ENCODE measurements at regions not wholly inside any gene's neighbourhood (a gene's known extent, or its start where the extent isn't known, plus 50 kb on each side); places are given as distances from the start of the nearest gene placed in this dataset.
A peak's percentile ranks its signal among the peaks of the same experiment; 100 is the strongest.
"Not testable (repeated sequence)": the region's sequence is repeated elsewhere in the genome, so short reads cannot be mapped to it uniquely, and the experiment has no call there.

DNA sequence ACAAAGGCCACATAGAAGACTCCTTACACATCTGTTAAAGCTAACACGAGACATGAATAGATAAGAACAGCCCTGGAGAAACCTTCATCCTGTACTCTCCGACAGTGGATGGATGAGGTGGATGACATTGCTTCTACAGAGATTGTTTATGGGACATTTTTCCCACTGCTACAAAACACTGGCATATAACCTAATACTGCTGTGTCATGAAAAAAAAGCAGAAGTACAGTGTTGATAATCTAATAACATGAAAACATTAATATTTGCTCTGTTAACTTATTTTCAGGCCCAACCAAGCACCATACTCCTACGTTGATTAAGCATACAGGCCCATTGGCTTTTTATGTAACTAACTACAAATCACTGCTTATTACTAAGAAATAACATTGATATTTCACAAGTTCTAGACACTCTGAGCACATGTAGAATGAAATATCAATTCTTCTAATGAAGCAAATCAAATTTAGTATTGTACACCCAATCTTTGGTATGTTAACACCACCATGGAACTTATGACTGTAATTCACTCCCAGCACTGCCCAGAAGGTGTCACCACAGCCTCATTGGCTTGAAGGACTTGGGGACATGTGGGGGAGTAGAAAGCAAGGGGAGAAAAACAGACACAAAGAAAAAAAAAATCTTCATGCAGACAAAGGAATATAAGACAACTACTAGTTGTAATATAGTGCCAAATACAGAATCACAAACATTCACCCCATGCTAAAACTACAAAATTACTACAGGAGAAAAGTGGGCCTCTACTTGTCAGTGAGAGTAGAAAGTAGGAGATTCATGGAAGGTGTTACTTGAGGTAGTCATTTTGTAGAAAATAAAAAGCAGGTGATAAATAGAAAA, 330.0 kb upstream of the PMFBP1 start:
- DNase-seq, result peak; percentile 48

DNA sequence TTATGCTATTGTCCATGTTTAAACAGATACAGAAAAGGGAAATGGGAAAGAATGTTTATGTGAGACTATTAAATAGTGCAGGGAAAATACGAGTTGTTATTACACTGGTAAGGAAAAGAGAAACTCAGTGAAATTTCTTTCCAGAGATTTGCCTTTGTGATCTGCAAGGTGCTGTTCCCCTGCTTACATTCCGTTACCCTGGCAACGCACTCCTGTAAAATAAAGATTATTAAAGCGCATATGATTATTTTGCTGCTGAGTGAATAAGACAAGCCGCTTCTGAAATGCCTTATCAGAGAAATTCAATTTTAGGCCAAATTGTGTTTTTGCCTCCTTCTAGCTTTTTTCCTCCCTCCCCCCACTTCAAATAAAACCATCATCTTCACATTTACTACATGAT, 328.6 kb upstream of the PMFBP1 start:
- no peak for DNase-seq

DNA sequence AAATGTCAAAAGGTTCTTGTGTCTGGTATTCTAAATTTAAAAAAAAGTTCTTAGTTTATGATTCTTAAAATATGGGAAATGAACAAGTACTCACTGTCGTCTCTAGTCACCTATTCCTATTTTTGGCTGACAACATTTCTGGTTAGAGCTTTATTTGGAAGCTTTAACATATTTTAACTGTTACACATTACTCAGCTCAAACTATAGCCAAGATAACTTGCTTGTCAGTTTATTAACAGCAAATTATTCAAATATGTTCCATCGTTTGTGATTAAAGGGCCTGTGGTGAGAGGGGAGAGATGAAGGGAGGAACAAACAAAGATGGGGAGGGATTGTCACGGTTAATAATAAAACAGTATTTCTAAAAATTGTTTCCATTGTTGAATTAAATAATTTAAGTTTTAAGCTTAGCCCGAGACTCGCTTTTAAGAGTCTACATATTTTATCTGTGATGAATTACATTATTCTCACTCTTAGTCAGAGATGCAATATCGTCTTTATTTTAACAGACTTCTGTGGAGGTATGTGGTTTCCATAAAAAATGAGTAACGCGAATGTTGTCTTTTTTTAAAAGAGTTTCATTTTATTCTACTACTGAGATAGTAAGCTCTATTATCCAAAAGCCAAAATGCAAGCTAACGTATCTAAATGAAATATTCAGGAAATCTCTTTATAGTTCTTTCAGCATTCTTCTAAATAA, 321.9 kb upstream of the PMFBP1 start:
- DNase-seq, result no peak

DNA sequence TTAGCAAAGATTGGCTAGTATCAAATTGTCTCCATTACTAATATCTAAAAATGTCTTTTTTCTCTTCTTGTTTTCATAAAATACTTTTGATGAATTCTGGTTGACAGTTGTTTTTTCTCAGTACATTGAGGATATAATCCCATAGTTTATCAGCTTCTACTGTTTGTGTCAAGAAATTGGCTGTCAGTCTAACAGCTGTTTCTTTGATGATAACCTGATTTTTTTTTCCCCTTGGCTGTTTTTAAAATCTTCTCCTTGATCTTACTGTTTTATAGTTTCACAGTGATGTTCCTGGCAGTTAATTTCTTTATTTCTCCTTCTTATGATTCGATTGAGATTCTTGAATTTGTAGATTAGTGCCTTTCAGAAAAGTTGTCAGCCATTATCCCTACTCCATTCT, 315.3 kb upstream of the PMFBP1 start:
- no peak for DNase-seq

DNA sequence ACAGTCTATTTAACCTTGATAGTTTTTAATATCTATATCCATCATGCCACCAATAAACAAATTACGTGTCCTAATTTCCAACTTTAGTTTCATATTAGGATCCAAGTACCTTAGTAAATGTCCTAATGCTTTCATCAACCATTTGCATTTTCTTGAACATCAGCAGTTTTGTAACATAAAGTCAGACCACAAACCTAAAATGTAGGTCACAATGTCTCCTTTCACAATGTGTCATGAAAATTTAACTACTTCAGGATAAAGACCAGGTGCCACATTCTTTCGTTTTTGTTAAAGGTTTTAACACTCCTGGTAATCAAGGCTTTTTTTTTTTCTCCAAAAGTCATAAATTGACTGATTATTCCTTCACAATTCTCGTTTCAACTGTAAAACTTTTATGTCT, 310.7 kb upstream of the PMFBP1 start:
- no peak for DNase-seq

DNA sequence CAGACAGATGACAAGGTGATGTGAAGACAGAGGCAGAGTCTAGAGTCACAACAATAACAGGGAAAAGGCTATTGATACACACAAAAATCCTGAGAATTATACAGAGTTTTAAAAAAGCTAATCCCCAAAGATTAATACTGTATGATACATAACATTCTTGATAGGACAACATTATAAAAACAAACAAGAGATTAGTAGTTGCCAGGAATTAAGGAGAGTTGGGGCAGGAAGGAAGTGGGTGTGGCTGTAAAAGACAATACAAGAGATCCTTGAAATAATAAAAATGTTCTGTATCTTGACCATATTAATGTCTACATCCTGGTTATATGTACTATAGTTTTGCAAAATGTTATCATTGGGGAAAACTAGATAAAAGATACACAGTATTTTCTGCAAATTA, 309.5 kb upstream of the PMFBP1 start:
- no peak for DNase-seq

DNA sequence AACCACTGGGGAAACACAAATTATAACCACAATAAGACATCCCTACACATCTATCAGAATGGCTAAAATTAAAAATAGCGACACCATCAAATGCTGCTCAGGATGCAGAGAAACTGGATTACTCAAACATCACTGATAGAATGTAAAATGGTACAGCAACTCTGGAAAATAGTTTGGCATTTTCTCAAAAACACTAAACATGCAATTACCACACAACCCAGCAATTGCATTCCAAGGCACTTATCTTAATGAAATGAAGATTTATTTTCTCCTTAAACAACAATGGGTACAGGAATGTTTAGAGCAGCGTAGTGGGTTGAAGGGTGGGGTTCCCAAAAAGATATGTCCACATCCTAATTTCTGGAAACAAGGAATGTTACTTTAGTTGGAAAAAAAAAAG, 309.0 kb upstream of the PMFBP1 start:
- no peak for DNase-seq

DNA sequence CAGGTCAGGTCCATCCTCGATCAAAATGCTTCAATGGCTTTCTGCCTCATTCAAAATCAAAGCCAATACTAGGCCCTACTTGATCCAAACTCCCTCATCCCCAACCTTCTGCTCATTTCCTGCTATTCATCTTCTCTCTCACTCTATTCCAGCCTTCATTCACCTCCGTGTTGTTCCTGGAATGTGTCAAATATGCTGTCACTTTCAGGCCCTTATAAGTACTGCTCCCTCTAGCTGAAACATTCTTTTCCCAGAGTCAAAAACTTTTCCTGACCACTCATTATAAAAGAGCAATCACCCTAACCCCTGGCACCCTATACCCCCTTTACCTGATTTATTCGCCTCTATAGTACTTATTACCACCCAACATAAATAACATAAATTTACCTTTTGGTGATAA, 303.7 kb upstream of the PMFBP1 start:
- DNase-seq, result no peak

DNA sequence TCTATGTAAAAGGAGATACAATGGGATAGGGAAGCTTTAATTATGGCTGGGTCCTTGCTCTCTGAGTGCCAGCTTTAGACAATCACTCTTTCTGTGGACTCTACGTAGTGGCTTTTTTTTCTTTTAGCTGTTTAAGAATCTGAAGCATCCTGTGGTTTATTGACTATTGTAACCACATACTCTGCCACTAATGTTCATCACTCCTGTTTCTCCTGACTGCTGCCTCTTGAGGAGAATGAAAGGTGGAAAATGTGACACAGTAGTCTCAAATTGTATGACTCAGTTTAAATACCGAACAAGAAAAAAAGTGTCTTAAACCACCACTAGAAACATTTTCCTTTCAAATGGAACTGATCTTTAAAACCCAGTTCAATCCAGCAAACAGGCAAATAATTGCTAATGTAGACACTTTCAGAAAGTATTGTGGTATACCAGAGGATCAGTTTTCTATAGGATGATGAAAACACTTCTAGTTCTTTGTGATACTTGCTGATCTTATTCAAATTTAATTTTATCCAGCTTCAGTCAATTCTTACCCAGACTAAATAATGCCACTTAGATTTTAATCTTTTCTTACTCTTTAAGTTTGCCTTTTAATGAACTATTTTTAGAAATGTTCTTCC, 302.7 kb upstream of the PMFBP1 start:
- DNase-seq, result no peak

DNA sequence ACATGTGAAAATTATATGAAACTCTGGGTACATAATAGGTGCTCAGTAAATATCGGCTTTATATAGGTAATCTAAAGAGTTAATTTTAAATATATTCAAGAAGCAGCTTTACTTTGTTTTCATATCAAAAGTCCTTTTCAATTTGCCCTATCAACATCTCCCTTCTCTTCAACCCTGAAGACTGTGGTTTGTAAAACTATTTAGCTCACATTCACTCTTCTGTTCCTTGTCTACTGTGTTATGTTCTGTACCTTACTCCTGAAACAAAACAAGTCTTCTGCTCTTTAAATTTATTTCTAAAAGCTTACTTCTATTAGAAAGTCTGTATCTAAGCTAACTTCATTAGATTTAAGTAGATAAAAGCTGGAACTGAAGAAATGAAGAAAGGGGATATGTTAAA, 301.7 kb upstream of the PMFBP1 start:
- DNase-seq, result no peak

DNA sequence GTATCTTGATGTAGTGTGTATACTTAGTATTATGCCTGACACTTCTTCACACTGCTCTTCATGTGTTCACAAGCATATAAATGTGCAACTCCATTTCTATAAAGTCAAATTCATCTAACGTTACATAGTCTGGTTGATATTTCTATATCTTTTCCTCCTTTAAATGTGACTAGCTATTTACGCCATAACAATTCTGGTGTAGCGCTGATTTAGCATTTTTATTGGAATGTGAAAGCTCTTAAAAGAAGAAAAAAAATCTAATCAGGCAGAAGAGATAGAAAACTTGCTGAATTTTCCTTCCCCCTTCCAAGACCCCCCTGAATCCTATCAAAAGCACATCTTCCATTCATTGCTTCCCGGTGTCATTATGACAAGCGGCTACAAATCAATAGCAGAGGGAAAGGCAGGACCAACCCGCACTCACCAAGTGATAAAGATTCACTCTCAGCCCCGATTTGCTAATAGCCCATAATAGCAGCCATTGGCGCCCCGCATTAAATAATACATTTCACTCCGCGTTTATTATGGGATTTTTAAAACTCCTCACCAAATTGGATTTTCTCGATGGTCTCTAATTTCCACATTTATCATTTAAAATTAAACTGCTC, 299.5 kb upstream of the PMFBP1 start:
- DNase-seq, result no peak

DNA sequence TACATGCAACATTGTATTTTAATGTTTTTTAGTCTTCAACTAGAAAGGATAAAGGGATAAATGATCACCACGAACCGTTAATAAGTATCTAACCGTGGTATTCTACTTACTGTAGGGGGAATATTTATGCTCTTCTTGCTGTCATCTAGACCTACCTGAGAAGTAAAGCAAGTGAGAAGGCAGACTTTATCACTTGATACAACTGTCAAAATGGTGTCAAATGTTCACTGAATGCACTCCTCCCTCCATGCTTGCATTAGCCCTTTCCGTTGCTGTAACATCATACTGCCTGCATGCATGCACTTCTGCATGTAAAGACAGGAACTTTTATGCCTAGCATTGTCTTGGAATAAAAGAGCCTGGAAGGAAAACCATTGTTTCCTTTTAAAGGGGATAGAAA, 298.6 kb upstream of the PMFBP1 start:
- DNase-seq, result no peak

DNA sequence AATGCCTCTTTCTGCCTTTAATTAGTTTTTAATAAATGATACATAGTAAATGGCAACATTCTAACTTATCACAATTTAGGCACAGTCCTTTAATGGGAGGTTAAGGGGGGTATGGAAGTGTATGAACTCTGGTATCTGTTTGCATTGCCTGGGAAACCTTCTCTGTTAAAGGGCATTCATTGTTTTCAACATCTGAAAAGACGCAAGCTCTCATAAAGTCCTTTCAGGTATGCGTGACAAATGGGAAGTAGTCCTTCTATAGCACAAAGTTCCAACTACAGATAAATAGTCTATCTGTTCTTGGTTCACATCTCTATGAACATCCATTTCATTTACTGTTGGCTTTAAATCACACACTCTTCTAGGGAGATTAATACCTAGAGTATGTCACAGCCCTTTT, 298.0 kb upstream of the PMFBP1 start:
- no peak for DNase-seq

DNA sequence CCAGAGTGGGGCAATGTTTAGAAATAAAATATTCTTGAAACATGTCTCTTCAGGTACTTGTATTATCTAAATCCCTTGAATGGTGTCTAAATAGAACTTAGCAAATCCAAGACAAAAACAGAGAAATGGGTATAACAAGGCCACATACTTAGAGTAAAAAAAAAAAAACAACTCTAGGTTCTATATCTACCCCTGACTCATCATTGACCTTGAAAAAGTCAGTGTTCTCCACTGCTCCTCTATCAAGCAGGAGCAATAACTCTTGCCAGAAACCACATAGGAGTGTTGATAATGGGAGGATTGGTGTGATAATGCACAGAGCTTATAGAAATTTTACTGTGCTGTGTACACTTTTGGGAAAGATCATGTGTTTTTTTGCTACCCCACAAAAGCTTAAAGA, 296.6 kb upstream of the PMFBP1 start:
- no peak for DNase-seq

DNA sequence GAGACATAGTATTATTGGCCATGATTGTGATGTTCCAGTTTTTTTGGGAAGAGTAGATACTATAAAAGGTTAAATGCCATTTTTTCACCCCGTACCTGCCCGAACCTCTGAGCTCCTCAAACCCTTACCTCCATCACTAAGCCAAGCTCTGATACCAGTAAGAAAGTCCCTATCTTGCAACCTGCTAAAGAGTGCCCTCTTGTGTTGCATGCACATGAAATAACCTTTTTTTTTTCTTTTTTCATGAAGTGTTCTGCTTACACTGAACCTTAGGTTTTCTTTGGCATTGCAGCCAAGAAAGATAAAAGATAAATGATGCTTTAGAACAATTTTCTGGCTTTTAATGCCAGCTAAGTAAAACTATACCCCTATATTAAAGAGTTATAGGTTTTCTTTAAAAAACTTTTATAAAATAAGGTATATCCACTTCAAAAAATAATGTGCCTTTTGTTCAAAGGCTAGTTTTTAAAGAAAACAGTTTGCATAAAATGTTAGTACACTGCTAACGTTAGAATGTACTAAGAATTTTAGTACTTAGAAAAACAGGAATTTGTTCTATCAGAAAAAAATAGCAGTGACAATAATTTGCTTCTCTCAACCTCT, 295.3 kb upstream of the PMFBP1 start:
- DNase-seq, result peak; percentile 43

DNA sequence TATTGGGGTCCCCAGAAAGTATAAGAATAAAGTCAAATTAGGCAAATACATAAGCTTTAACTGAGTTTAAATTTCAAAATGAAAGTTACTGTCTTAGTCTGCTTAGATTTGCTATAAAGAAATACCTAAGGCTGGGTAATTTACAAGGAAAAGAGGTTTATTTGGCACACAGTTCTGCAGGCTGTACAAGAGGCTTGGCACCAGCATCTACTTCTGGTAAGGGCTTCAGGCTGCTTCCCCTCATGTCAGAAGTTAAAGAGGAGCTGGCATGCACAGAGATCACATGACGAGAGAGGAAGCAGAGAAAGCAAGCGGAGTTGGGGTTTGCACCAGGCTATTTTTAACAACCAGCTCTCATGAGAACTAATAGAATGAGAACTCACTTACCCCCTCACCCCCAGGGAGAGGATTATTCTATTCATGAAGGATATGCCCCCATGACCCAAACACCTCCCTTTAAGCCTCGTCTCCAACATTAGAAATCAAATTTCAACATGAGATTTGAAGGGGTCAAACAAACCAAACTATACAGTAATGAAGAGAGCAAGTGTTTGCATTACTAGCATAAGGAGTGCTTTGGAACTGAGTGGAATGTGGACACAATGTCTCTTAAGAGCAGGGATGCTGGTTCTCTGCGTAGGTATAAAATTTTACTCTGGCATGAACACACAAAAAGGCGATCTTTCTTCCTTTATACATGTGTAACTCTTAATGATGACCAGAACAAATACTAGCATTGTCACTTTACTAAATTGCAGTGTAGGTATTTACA, 292.8 kb upstream of the PMFBP1 start:
- no peak for DNase-seq

DNA sequence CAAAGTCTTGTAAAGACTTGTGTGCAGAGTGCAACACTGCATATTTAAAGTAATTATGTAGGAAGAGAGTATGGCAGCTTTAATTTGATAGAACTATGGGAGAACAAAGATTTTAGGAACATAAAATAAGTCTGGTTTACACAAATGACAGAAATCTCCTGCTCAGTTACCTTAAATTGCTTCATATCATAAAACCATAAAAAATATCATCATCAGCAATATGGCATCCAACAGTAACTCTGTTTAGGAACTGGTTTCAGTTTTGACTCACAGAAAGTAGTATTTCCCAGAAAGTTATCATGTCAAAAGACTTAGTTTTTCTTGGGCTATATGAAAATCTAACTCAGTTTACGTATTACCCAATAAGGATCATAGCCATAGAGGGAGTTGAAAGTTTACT, 292.1 kb upstream of the PMFBP1 start:
- no peak for DNase-seq

DNA sequence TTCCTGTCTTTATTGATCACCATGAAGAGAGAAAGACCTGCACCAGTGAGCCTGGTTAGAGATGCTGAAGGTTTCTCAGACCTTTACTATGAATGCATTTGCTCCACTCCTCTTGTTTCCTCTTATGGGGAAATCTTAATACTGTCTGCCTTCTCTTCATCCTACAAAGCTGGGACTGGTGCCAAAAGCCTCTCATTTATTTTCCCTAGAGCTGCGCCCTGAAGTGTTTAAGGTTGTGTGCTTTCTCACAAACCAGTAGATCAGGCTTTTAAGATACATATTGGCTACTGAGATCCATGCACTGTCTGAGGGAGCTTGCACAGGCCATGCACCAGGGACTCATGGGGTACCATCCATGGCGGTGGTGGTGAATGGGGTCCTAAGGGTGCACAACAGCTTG, 286.1 kb upstream of the PMFBP1 start:
- no peak for DNase-seq

DNA sequence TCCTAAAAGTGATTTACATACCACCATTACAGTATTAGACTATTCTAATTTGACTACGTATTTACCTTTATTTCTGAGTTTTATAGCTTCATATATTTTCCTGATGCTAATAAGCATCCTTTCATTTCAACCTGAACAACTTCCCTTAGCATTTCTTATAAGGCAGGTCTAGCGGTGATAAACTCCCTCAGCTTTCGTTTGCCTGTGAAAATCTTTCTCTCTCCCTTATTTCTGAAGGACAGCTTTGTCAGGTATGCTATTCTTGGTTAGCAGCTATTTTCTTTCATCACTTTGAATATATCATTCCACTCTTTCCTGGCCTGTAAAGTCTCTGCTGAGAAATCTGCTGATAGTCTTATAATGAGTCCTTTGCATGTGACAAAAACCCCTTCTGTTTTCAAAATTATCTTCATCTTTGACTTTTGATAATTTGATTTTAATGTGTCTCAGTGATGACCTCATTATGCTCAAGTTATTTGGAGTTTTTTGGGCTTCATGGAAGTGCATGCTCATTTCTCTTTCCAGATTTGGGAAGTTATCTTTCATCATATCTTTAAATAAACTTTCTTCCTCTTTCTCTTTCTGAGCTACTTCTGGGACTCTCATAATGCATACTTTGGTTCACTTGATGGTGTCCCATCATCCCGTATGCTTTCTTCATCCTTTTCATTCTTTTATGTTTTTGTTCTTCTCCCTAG, 285.4 kb upstream of the PMFBP1 start:
- DNase-seq, result no peak

DNA sequence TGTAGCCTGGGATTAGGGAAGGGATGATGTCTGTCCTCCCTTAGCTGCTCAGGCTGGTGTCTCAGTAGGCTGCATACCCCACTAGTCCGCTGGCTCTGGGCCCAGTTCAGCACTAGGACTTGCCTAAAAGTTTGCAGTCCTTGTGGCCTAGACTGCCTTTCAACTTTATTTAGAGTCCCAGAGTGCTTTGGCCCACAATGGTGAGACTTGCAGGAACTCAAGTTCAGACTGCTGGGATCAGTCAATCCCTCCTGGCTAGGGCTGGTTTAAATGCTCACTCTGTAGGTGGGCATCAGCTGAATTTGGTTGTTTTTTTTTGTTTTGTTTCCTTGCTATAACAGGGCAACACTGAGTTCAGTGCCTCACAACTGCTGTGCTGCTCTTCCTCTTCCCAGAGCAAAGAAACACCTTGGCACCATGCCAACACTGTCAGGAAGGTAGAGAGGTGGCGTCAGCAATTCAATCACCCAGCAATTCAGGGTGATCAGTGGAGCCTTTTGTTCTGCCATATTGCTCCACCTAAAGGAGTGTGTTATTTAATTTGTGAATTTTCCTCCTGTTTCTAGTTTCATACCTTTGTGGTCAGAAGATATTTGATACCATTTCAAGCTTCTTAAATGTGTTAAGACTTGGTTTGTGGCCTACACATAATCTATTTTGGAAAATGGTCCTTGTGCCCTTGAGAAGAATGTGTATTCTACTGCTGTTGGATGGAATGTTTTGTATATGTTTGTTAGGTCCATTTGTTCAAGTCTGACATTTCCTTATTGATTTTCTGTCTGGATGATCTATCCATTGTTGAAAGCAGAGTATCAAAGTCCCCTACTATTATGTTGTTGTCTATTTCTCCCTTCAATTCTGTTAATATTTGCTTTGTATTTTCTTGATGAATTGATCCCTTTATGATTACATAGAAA, 284.0 kb upstream of the PMFBP1 start:
- DNase-seq, result peak; percentile 26

DNA sequence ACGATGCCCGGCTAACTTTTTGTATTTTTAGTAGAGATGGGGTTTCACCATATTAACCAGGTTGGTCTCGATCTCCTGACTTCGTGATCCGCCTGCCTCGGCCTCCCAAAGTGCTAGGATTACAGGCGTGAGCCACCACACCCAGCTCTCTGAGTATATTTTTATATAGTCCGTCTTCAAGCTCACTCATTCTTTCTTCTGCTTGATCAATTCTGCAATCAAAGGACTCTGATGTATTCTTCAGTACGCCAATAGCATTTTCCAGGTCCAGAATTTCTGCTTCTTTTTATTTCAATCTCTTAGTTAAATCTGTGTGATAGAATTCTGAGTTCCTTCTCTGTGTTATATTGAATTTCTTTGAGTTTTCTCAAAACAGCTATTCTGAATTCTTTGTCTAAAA, 281.9 kb upstream of the PMFBP1 start:
- not testable (repeated sequence) for DNase-seq

Measured in NCI-H2227 treated with DMSO at 0.1 percent for 48 hours (cell line).